Keratinocyte (primary cell): ENCODE measurements at regions not wholly inside any gene's neighbourhood (a gene's known extent, or its start where the extent isn't known, plus 50 kb on each side); places are given as distances from the start of the nearest gene placed in this dataset.

Experiments
- CTCF ChIP-seq, 3 experiments: IDR thresholded peaks in 1 of 3; conservative IDR thresholded peaks in 1 of 3; optimal IDR thresholded peaks in 1 of 3; 2 replicates in 2 of 3; 3 replicates in 1 of 3; pipeline versions ENCODE3 to v1.5.1; 2011; ENCODE audit warnings: low read length in 3 of 3, mild to moderate bottlenecking in 3 of 3, moderate library complexity in 2 of 3, control low read depth in 1 of 3, inconsistent platforms in 1 of 3; ENCODE audit not compliant: insufficient read depth in 2 of 3; ENCODE audit errors: extremely low read depth in 1 of 3
- EZH2 ChIP-seq: IDR thresholded peaks from one replicate; pipeline ENCODE4 v1.6.1; 2012; ENCODE audit warnings: inconsistent platforms, mild to moderate bottlenecking, low read length, moderate library complexity

- TF ChIP-seq CTCF (optimal IDR thresholded peaks at IDR 0.05 in 1 of 3, IDR thresholded peaks at IDR 0.05 in 1 of 3, conservative IDR thresholded peaks at IDR 0.05 in 1 of 3; ENCODE audit: extremely low read depth in 1 of 3, insufficient read depth in 2 of 3, low read length in 3 of 3): no peak
- TF ChIP-seq EZH2: no peak
Observed at GRCh38 chr3:161975201-161975600, 478.6 kb downstream of the OTOL1 start.
